H9 (cell line): ENCODE measurements at regions not wholly inside any gene's neighbourhood (a gene's known extent, or its start where the extent isn't known, plus 50 kb on each side); places are given as distances from the start of the nearest gene placed in this dataset.

Experiments used
- DNase-seq: peaks from one replicate; pipeline ENCODE4 v3.0.0-alpha.2; 2017
- H2AFZ ChIP-seq: one replicate; pipeline ENCODE4 v1.6.1; 2013; ENCODE audit warnings: mild to moderate bottlenecking, low read length, control low read depth, moderate library complexity
- H2AK5ac ChIP-seq: 2 replicates; pipeline ENCODE4 v1.6.1; 2013; ENCODE audit warnings: low read length, control low read depth, mixed read lengths; ENCODE audit not compliant: insufficient read length
- H2BK120ac ChIP-seq: one replicate; pipeline ENCODE4 v1.6.1; 2013; ENCODE audit warnings: low read depth, mild to moderate bottlenecking, low read length, control low read depth, inconsistent platforms; ENCODE audit not compliant: poor library complexity, severe bottlenecking
- H2BK12ac ChIP-seq: 2 replicates; pipeline ENCODE4 v1.6.1; 2013; ENCODE audit warnings: low read length, control low read depth, mixed read lengths, low read depth; ENCODE audit not compliant: insufficient read length
- H2BK15ac ChIP-seq: 2 replicates; pipeline ENCODE4 v1.6.1; 2013; ENCODE audit warnings: low read depth, low read length, control low read depth
- H2BK20ac ChIP-seq: one replicate; pipeline ENCODE4 v1.6.1; 2013; ENCODE audit warnings: low read depth, mild to moderate bottlenecking, low read length, control low read depth, inconsistent platforms; ENCODE audit not compliant: poor library complexity, severe bottlenecking
- H2BK5ac ChIP-seq: 2 replicates; pipeline ENCODE4 v1.6.1; 2013; ENCODE audit warnings: low read length, control low read depth, mixed read lengths; ENCODE audit not compliant: insufficient read length
- H3K14ac ChIP-seq: 2 replicates; pipeline ENCODE4 v1.6.1; 2013; ENCODE audit warnings: low read length, control low read depth; ENCODE audit not compliant: insufficient read depth
- H3K18ac ChIP-seq: 2 replicates; pipeline ENCODE4 v1.6.1; 2013; ENCODE audit warnings: low read depth, mild to moderate bottlenecking, mixed read lengths, low read length, control low read depth; ENCODE audit not compliant: insufficient read length
- H3K23ac ChIP-seq: 2 replicates; pipeline ENCODE4 v1.6.1; 2013; ENCODE audit warnings: low read length, control low read depth, mixed read lengths, low read depth; ENCODE audit not compliant: insufficient read length
- H3K23me2 ChIP-seq: 2 replicates; pipeline ENCODE4 v1.6.1; 2013; ENCODE audit warnings: low read depth, mild to moderate bottlenecking, mixed read lengths, low read length, control low read depth; ENCODE audit not compliant: insufficient read length, poor library complexity, severe bottlenecking
- H3K27ac ChIP-seq: 2 replicates; pipeline ENCODE4 v1.5.1; 2013; ENCODE audit warnings: low read length, control low read depth, mixed read lengths, low read depth; ENCODE audit not compliant: insufficient read length
- H3K27me3 ChIP-seq: 2 replicates; pipeline ENCODE4 v1.6.1; 2013; ENCODE audit warnings: low read length, control low read depth, inconsistent platforms; ENCODE audit not compliant: insufficient read depth
- H3K4ac ChIP-seq: 2 replicates; pipeline ENCODE4 v1.6.1; 2013; ENCODE audit warnings: low read depth, mild to moderate bottlenecking, control low read depth, inconsistent platforms, low read length, moderate library complexity
- H3K4me1 ChIP-seq: 2 replicates; pipeline ENCODE4 v1.6.1; 2013; ENCODE audit warnings: low read length, control low read depth, inconsistent platforms; ENCODE audit not compliant: insufficient read depth
- H3K4me2 ChIP-seq: 2 replicates; pipeline ENCODE4 v1.6.1; 2013; ENCODE audit warnings: low read length, control low read depth, mixed read lengths; ENCODE audit not compliant: insufficient read length, insufficient read depth
- H3K56ac ChIP-seq: 2 replicates; pipeline ENCODE4 v1.6.1; 2013; ENCODE audit warnings: low read depth, mild to moderate bottlenecking, mixed read lengths, low read length, control low read depth; ENCODE audit not compliant: insufficient read length
- H3K79me1 ChIP-seq: 2 replicates; pipeline ENCODE4 v1.6.1; 2013; ENCODE audit warnings: low read depth, mild to moderate bottlenecking, moderate library complexity, low read length, control low read depth, inconsistent platforms; ENCODE audit not compliant: insufficient read depth, poor library complexity, severe bottlenecking
- H3K79me2 ChIP-seq: 2 replicates; pipeline ENCODE4 v1.6.1; 2013; ENCODE audit warnings: low read length, control low read depth, inconsistent platforms; ENCODE audit not compliant: insufficient read depth
- H3K9ac ChIP-seq: 2 replicates; pipeline ENCODE4 v1.6.1; 2013; ENCODE audit warnings: low read length, control low read depth, mixed read lengths; ENCODE audit not compliant: insufficient read length; ENCODE audit errors: extremely low read depth
- H3K9me3 ChIP-seq: one replicate; pipeline ENCODE4 v1.6.1; 2013; ENCODE audit warnings: low read depth, low read length, inconsistent platforms; ENCODE audit not compliant: control insufficient read depth
- H3T11ph ChIP-seq: one replicate; pipeline ENCODE4 v1.6.1; 2013; ENCODE audit warnings: mild to moderate bottlenecking, low read length, control low read depth, inconsistent platforms
- H4K20me1 ChIP-seq: one replicate; pipeline ENCODE4 v1.6.1; 2013; ENCODE audit not compliant: control insufficient read depth, insufficient read length, insufficient read depth
- H4K5ac ChIP-seq: 2 replicates; pipeline ENCODE4 v1.6.1; 2013; ENCODE audit warnings: low read depth, mild to moderate bottlenecking, mixed read lengths, low read length, control low read depth; ENCODE audit not compliant: insufficient read length
- H4K8ac ChIP-seq: replicated peaks from 2 replicates; pipeline ENCODE4 v1.6.1; 2013; ENCODE audit warnings: low read length, control low read depth, mixed read lengths, low read depth; ENCODE audit not compliant: insufficient read length
- H4K91ac ChIP-seq: 2 replicates; pipeline ENCODE4 v1.6.1; 2013; ENCODE audit warnings: low read depth, mild to moderate bottlenecking, moderate library complexity, mixed read lengths, low read length, control low read depth; ENCODE audit not compliant: insufficient read length
- H3K27ac Mint-ChIP-seq, 3 experiments: 2 replicates in 2 of 3; 3 replicates in 1 of 3; pipeline ENCODE4 v1.8.0; 2020 to 2021; ENCODE audit warnings: mixed read lengths in 3 of 3, mild to moderate bottlenecking in 1 of 3, moderate library complexity in 1 of 3
- H3K27me3 Mint-ChIP-seq: 2 replicates; pipeline ENCODE4 v1.8.0; 2021; ENCODE audit warnings: low read depth, mild to moderate bottlenecking, moderate library complexity, mixed read lengths
- H3K36me3 Mint-ChIP-seq, 3 experiments: 2 replicates in 2 of 3; 3 replicates in 1 of 3; pipeline ENCODE4 v1.8.0; 2020 to 2021; ENCODE audit warnings: low read depth in 3 of 3, mixed read lengths in 3 of 3; ENCODE audit not compliant: insufficient read depth in 1 of 3
- H3K4me1 Mint-ChIP-seq, 2 experiments: 2 replicates each; pipeline ENCODE4 v1.8.0; 2020; ENCODE audit warnings: mixed read lengths in 2 of 2
- H3K4me3 Mint-ChIP-seq, 2 experiments: 2 replicates in 1 of 2; 3 replicates in 1 of 2; pipeline ENCODE4 v1.8.0; 2020 to 2021; ENCODE audit warnings: mild to moderate bottlenecking in 2 of 2, mixed read lengths in 2 of 2, moderate library complexity in 1 of 2
- H3K9me3 Mint-ChIP-seq, 2 experiments: 2 replicates in 1 of 2; 3 replicates in 1 of 2; pipeline ENCODE4 v1.8.0; 2020; ENCODE audit warnings: mild to moderate bottlenecking in 2 of 2, mixed read lengths in 2 of 2, moderate library complexity in 1 of 2
- CTCF ChIP-seq: fragments of 200-600 bp; sonication (generic); conservative IDR thresholded peaks from 3 replicates; pipeline ENCODE4 v1.8.0; 2021; ENCODE audit warnings: antibody characterized with exemption, mild to moderate bottlenecking
- WGBS: extraction: QIAGEN DNeasy Blood & Tissue Kit; methylation state at CpG from one replicate; pipeline ENCODE4 v1.1.7; 2013; ENCODE audit warnings: missing lambda C conversion rate, low lambda C conversion rate, mixed read lengths; ENCODE audit not compliant: insufficient read length; ENCODE audit errors: extremely low coverage; 5-methylcytosine and 5-hydroxymethylcytosine counted together

GRCh38 chr4:64857198-64857597 lies 447.9 kb upstream of the TECRL start:
- H3K56ac ChIP-seq = no peak overlapping the region

More at GRCh38 chr4:64857198-64857597, 447.9 kb upstream of the TECRL start:
- no CpG with 5 or more reads among the region's 1 CpG for WGBS
- no peak overlapping the region for H3K27ac ChIP-seq
- H2BK5ac ChIP-seq = no peak overlapping the region
- no peak overlapping the region for H2AK5ac ChIP-seq
- H3K4me2 ChIP-seq = no peak overlapping the region
- Mint-ChIP-seq H3K4me3 (no peak overlapping the region), H3K4me1 (peaks cover 12 to 16% of the 10 kb centered on the region in 2 experiments), H3K9me3 (peaks cover 5 to 9% of the 10 kb centered on the region in 2 experiments; a peak in 3 of 5 replicates), H3K36me3 (peaks cover 0 to 3% (median 0%) of the 10 kb centered on the region in 3 experiments; a peak in 3 of 7 replicates), H3K27ac (peak overlapping the region in 2 of 3 experiments; percentile 75 to 85; a peak in 4 of 7 replicates), H3K27me3 (no peaks in the 10 kb centered on the region)
- no peak overlapping the region for H3K4ac ChIP-seq
- no peak overlapping the region for H4K8ac ChIP-seq
- H3K4me1 ChIP-seq = no peaks in the 10 kb centered on the region
- no peak overlapping the region for H2AFZ ChIP-seq
- no peak overlapping the region for H3K9ac ChIP-seq
- H3K27me3 ChIP-seq = no peaks in the 10 kb centered on the region
- H4K20me1 ChIP-seq = no peaks in the 10 kb centered on the region
- no peak overlapping the region for H3T11ph ChIP-seq
- H3K79me1 ChIP-seq = no peaks in the 10 kb centered on the region
- no peak overlapping the region for H2BK20ac ChIP-seq
- H3K79me2 ChIP-seq = no peaks in the 10 kb centered on the region
- no peaks in the 10 kb centered on the region for H3K9me3 ChIP-seq
- no peak for TF ChIP-seq CTCF
- no peaks in the 10 kb centered on the region for H3K23me2 ChIP-seq
- DNase-seq = no peak
- no peak overlapping the region for H2BK15ac ChIP-seq
- no peak overlapping the region for H3K23ac ChIP-seq
- H3K18ac ChIP-seq = no peak overlapping the region
- H4K5ac ChIP-seq = no peak overlapping the region
- no peak overlapping the region for H2BK120ac ChIP-seq
- H4K91ac ChIP-seq = no peak overlapping the region
- no peak overlapping the region for H3K14ac ChIP-seq
- H2BK12ac ChIP-seq = no peak overlapping the region
